Esophagus squamous epithelium (tissue), 5 donors: ENCODE measurements at regions not wholly inside any gene's neighbourhood (a gene's known extent, or its start where the extent isn't known, plus 50 kb on each side); places are given as distances from the start of the nearest gene placed in this dataset.

ENCODE experiments used
- DNase-seq: peaks from one replicate; lab custom pipeline; 2025; lab: John Stamatoyannopoulos, UW
- H3K27ac ChIP-seq, 4 donors: fragments of 200-600 bp; sonication (generic); one replicate each; pipeline ENCODE4 v1.5.1; 2016 to 2019; ENCODE audit warnings: mild to moderate bottlenecking in 1 of 4
- H3K27me3 ChIP-seq, 4 donors: fragments of 200-600 bp; sonication (generic); 1 replicate in 3 of 4; 2 replicates in 1 of 4; pipeline versions ENCODE4 v1.5.1 to v1.6.0; 2017 to 2021; ENCODE audit warnings: antibody characterized with exemption in 1 of 4
- H3K36me3 ChIP-seq, 3 donors: fragments of 200-600 bp; sonication (generic); one replicate each; pipeline ENCODE4 v1.5.1; 2016 to 2019
- H3K4me1 ChIP-seq, 3 donors: fragments of 200-600 bp; sonication (generic); one replicate each; pipeline ENCODE4 v1.5.1; 2017 to 2019
- H3K4me3 ChIP-seq, 4 donors: fragments of 200-600 bp; sonication (generic); 1 replicate in 3 of 4; 2 replicates in 1 of 4; pipeline ENCODE4 v1.5.1; 2016 to 2019; ENCODE audit warnings: mild to moderate bottlenecking in 2 of 4, moderate library complexity in 1 of 4
- H3K9me3 ChIP-seq, 3 donors: fragments of 200-600 bp; sonication (generic); one replicate each; pipeline ENCODE4 v1.5.1; 2016 to 2019
- POLR2A ChIP-seq, 4 donors: fragments of 450-650 bp; IDR thresholded peaks; one replicate each; pipeline ENCODE4 v1.6.1; 2017; ENCODE audit warnings: antibody characterized with exemption in 4 of 4, mild to moderate bottlenecking in 4 of 4, moderate library complexity in 3 of 4
- WGBS, 2 donors: methylation state at CpG; one replicate each; pipeline ENCODE4 v1.1.5; 2018; 5-methylcytosine and 5-hydroxymethylcytosine counted together
- intact Hi-C: fragments of 100-400 bp; cut with DNase I; formaldehyde crosslinking; loops from one replicate; pipeline ENCODE4 v1.15.0; 2022
- TF ChIP-seq, protein P1 (sequence below), 6 experiments: fragments of 450-650 bp in 4 of 6; fragments of 200-600 bp in 2 of 6; sonication (generic) in 2 of 6; IDR thresholded peaks; one replicate each; pipeline ENCODE4 v1.5.1; 2016 to 2019; ENCODE audit warnings: antibody characterized with exemption in 6 of 6, mild to moderate bottlenecking in 4 of 6, moderate library complexity in 4 of 6
- donor health status: DM: yes; HTN: yes; CAD: no.

- no peaks in the 10 kb centered on the region for H3K9me3 ChIP-seq
- TF ChIP-seq, protein P1, sequence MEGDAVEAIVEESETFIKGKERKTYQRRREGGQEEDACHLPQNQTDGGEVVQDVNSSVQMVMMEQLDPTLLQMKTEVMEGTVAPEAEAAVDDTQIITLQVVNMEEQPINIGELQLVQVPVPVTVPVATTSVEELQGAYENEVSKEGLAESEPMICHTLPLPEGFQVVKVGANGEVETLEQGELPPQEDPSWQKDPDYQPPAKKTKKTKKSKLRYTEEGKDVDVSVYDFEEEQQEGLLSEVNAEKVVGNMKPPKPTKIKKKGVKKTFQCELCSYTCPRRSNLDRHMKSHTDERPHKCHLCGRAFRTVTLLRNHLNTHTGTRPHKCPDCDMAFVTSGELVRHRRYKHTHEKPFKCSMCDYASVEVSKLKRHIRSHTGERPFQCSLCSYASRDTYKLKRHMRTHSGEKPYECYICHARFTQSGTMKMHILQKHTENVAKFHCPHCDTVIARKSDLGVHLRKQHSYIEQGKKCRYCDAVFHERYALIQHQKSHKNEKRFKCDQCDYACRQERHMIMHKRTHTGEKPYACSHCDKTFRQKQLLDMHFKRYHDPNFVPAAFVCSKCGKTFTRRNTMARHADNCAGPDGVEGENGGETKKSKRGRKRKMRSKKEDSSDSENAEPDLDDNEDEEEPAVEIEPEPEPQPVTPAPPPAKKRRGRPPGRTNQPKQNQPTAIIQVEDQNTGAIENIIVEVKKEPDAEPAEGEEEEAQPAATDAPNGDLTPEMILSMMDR (IDR thresholded peaks at IDR 0.05), result no peak
- no peak for TF ChIP-seq POLR2A (IDR thresholded peaks at IDR 0.05)
- H3K27me3 ChIP-seq, result no peaks in the 10 kb centered on the region
- no peaks in the 10 kb centered on the region for H3K4me1 ChIP-seq
- WGBS, 2 donors, result 70 to 72% methylated on average over 2 of the region's 2 CpGs
- H3K27ac ChIP-seq, result no peak overlapping the region
- H3K4me3 ChIP-seq, result no peak overlapping the region
- intact Hi-C loops, result no loop called here
- H3K36me3 ChIP-seq, result no peaks in the 10 kb centered on the region
- DNase-seq, result no peak
Observed at GRCh38 chr3:74858086-74858485, 243.6 kb upstream of the CNTN3 start.

GRCh38 chr3:74850381-74850780 lies 235.9 kb upstream of the CNTN3 start:
- TF ChIP-seq, protein P1 (IDR thresholded peaks at IDR 0.05), result no peak
- no peak for TF ChIP-seq POLR2A (IDR thresholded peaks at IDR 0.05)
- intact Hi-C loops, result no loop called here
- 66 to 72% methylated on average over 3 of the region's 3 CpGs for WGBS, 2 donors

DNA sequence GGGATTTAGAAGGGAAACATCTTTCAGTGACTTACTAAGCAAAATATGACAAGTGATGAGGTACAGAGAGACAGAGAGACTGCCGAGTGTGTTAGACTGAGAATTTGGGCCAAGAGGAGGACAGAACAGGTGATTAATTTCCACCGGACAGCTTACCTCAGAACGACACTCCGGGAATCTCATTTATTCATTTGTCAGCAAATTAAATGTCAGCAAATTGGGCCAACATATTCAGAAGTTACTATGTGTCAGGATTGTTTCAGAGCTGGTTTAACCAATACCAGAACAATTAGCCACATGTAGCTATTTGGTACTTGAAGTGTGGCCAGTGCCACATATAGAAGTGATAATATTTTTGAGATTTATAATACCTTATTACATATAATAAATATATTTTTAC lies 232.6 kb upstream of the CNTN3 start:
- Histone ChIP-seq H3K9me3 (no peaks in the 10 kb centered on the region), H3K36me3 (no peaks in the 10 kb centered on the region), H3K4me3 (no peak overlapping the region), H3K27ac (no peak overlapping the region), H3K27me3 (no peaks in the 10 kb centered on the region), H3K4me1 (no peaks in the 10 kb centered on the region)
- TF ChIP-seq, protein P1 (IDR thresholded peaks at IDR 0.05), result no peak
- no peak for TF ChIP-seq POLR2A (IDR thresholded peaks at IDR 0.05)
- intact Hi-C loops, result no loop called here
- DNase-seq, result no peak
- WGBS, 2 donors, result 68 to 69% methylated on average over 4 of the region's 4 CpGs

More at GRCh38 chr3:74850381-74850780, 235.9 kb upstream of the CNTN3 start:
- H3K4me3 ChIP-seq, result no peak overlapping the region
- DNase-seq, result no peak
- no peaks in the 10 kb centered on the region for H3K9me3 ChIP-seq
- no peaks in the 10 kb centered on the region for H3K36me3 ChIP-seq
- no peaks in the 10 kb centered on the region for H3K4me1 ChIP-seq
- H3K27ac ChIP-seq, result no peak overlapping the region
- no peaks in the 10 kb centered on the region for H3K27me3 ChIP-seq

DNA sequence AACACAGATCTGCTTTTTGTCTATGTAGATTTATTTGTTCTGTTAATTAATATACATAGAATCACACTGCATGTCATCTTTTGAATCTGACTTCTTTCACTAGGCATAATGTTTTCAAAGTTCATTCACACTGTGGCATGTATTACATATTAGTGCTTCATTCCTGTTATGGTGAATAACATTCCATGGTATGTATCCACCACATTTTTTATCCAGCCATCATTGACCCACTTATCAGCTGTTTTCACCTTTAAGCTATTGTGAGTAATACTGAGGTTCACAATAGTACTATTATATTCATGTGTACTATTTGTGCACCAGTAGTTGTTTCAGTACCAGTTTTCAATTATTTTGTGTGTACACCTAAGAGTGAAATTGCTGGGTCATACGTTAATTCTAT lies 230.6 kb upstream of the CNTN3 start:
- Histone ChIP-seq H3K27me3 (no peaks in the 10 kb centered on the region), H3K4me3 (no peak overlapping the region), H3K27ac (no peak overlapping the region), H3K36me3 (no peaks in the 10 kb centered on the region), H3K4me1 (no peaks in the 10 kb centered on the region), H3K9me3 (no peaks in the 10 kb centered on the region)
- TF ChIP-seq POLR2A (IDR thresholded peaks at IDR 0.05), result no peak
- TF ChIP-seq, protein P1 (IDR thresholded peaks at IDR 0.05), result no peak
- WGBS, 2 donors, result 70 to 75% methylated on average over 1 of the region's 1 CpG
- intact Hi-C loops, result no loop called here
- DNase-seq, result no peak

DNA sequence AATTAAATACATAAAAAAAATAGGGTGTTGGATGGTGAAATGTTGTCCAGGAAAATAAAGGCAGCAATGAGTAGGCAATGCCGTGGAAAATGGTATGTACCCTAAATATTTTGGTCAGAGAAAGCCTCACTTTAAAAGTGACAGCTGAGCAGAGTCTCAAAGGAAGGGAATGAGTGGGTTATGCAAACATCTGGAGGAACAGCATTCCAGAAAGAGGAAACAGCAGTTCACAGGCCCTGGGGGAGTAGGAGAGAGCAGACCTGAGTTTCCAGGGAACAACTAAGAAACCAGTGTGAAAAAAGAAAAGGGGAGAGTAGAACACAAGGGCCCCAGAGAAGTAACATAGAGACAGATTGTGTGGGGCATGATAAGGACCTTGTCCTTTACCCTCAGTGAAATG lies 230.0 kb upstream of the CNTN3 start:
- no peaks in the 10 kb centered on the region for H3K27me3 ChIP-seq

More for the DNA sequence above, 230.0 kb upstream of the CNTN3 start:
- Histone ChIP-seq H3K4me3 (no peak overlapping the region), H3K36me3 (no peaks in the 10 kb centered on the region), H3K27ac (no peak overlapping the region), H3K4me1 (no peaks in the 10 kb centered on the region), H3K9me3 (no peaks in the 10 kb centered on the region)
- 38 to 53% methylated on average over 1 of the region's 1 CpG for WGBS, 2 donors
- intact Hi-C loops, result no loop called here
- TF ChIP-seq, protein P1 (IDR thresholded peaks at IDR 0.05), result no peak
- TF ChIP-seq POLR2A (IDR thresholded peaks at IDR 0.05), result no peak
- DNase-seq, result no peak
